ENCODE measurements at regions not wholly inside any gene's neighbourhood (a gene's known extent, or its start where the extent isn't known, plus 50 kb on each side); places are given as distances from the start of the nearest gene placed in this dataset.

DNA sequence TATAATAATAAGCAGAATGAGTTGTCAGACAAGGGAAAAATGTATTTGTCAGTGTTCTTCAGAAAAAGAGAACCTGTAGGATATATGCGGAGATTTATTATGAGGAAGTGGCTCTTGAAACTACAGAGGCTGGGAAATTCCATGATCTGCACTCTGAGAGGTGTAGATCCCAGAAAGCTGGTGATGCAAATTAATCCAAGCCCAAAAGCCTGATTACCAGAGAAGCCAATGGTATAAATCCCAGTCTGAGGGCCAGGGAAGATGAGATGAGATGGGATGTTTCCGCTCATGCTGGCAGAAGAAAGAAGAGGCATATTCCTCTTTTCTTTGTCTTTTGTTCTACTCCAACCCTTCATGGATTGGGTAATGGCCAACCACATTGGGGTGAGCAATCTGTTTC is 732.8 kb upstream of the IGFBP3 start:
- 82 to 94% (median 89%) methylated on average over 2 of the region's 2 CpGs for WGBS, 4 donors
- H3K4me1 ChIP-seq: no peaks in the 10 kb centered on the region
- H3K4me3 ChIP-seq: no peak overlapping the region
- no peaks in the 10 kb centered on the region for H3K9me3 ChIP-seq
- TF ChIP-seq CTCF (IDR thresholded peaks at IDR 0.05) (no peak), POLR2A (IDR thresholded peaks at IDR 0.05) (no peak)
- no peak overlapping the region for H3K27ac ChIP-seq
- H3K36me3 ChIP-seq: no peaks in the 10 kb centered on the region
- DNase-seq: no peak
- intact Hi-C loops (cut with DNase I): no loop called here
- H3K27me3 ChIP-seq: no peaks in the 10 kb centered on the region
- ATAC-seq: no peak

DNA sequence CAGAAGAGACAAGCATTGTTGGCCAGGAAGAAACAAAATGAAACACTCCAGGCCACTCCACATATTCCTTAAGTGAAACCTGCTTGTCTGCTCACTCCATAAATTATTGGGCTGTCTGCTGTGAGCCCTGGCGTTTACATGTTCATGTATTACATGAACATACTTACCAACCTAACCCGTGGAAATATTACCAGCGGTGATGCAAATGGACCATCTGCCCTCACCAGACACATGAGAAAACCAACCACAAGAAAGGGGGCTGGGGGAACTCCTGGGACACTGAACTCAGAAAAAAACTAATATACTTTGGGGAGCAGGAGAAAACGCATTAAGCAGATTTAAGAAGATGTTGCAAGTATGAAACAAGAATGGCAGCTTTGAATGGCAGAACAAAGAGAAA is 731.2 kb upstream of the IGFBP3 start:
- no peaks in the 10 kb centered on the region for H3K9me3 ChIP-seq
- 94 to 97% (median 95%) methylated on average over 4 of the region's 4 CpGs for WGBS, 4 donors
- TF ChIP-seq POLR2A (IDR thresholded peaks at IDR 0.05) (no peak), CTCF (IDR thresholded peaks at IDR 0.05) (no peak)
- intact Hi-C loops (cut with DNase I): no loop called here
- no peak overlapping the region for H3K4me3 ChIP-seq
- no peak overlapping the region for H3K27ac ChIP-seq
- no peaks in the 10 kb centered on the region for H3K36me3 ChIP-seq
- no peaks in the 10 kb centered on the region for H3K27me3 ChIP-seq
- no peak for DNase-seq
- H3K4me1 ChIP-seq: no peaks in the 10 kb centered on the region
- no peak for ATAC-seq

DNA sequence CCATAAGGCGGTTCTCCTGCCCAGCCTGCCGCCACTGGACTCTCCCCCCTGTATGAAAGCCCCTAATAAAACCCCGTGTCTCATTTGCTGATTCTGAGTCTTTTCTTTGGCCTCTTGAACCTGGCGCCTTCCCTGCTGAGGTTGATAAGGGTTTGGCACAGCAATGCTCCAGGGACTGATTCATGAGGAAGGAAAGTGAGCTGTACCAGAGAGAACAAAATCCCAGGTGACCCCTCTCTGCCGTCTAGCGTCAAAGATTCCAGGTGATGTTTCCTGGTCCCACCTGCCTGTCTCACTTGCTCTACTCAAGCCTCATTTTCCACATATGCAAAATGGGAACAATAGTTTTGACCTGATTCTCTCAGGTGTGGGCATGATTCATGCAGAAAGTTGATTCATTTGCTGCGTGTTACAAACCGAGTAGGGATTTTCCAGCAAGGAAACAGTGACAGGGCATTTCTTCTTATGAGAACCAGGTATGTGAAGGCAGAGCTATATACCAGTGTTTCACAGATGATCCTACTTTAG is 730.6 kb upstream of the IGFBP3 start:
- WGBS, 4 donors: 70 to 78% (median 72%) methylated on average over 8 of the region's 8 CpGs
- intact Hi-C loops (cut with DNase I): no loop called here
- DNase-seq (no peak), ATAC-seq (no peak)
- H3K4me3 ChIP-seq: no peak overlapping the region
- H3K4me1 ChIP-seq: no peaks in the 10 kb centered on the region
- H3K27ac ChIP-seq: no peak overlapping the region
- H3K9me3 ChIP-seq: no peaks in the 10 kb centered on the region
- H3K36me3 ChIP-seq: no peaks in the 10 kb centered on the region
- no peak for TF ChIP-seq POLR2A (IDR thresholded peaks at IDR 0.05)
- no peak for TF ChIP-seq CTCF (IDR thresholded peaks at IDR 0.05)
- no peaks in the 10 kb centered on the region for H3K27me3 ChIP-seq

DNA sequence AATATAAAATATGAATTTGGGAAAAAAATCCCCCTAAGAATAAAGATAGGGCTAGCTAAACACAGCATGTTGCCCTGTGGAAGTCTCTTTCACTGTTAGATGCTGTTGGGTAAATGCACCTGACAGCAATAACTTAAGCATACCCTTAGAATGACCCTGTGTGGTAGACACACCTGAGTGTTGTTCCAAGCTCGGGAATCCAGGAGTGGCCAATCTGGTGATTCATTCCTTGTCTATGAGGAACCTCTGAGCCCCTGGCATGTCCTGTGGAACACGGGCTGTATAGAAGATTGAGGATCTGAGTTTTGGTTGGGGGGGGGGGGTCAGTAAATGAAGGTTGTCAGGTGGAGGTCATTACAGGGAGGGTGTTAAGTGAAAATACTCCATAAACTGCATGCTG is 730.0 kb upstream of the IGFBP3 start:
- ATAC-seq (no peak), DNase-seq (no peak)
- WGBS, 4 donors: 82 to 94% (median 88%) methylated on average over 2 of the region's 2 CpGs
- intact Hi-C loops (cut with DNase I): no loop called here
- TF ChIP-seq POLR2A (IDR thresholded peaks at IDR 0.05) (no peak), CTCF (IDR thresholded peaks at IDR 0.05) (no peak)
- Histone ChIP-seq H3K4me1 (no peaks in the 10 kb centered on the region), H3K27me3 (no peaks in the 10 kb centered on the region), H3K27ac (no peak overlapping the region), H3K9me3 (no peaks in the 10 kb centered on the region), H3K4me3 (no peak overlapping the region), H3K36me3 (no peaks in the 10 kb centered on the region)

Measured in heart left ventricle (tissue), 16 donors.